Activated CD4-positive, alpha-beta T cell treated with anti-CD3 and anti-CD28 coated beads, Interleukin-2, amount 10 ng/mL, durations not matched to agents 24 days and 14 days (primary cell): ENCODE measurements at regions not wholly inside any gene's neighbourhood (a gene's known extent, or its start where the extent isn't known, plus 50 kb on each side); places are given as distances from the start of the nearest gene placed in this dataset.

Experiments used
- DNase-seq: peaks from one replicate; pipeline ENCODE4 v3.0.0; 2022
- H3K27ac Mint-ChIP-seq: one replicate; pipeline ENCODE4 v1.8.0; 2022; ENCODE audit warnings: mild to moderate bottlenecking, mixed read lengths
- H3K27me3 Mint-ChIP-seq: one replicate; pipeline ENCODE4 v1.8.0; 2022; ENCODE audit warnings: mixed read lengths
- H3K36me3 Mint-ChIP-seq: one replicate; pipeline ENCODE4 v1.8.0; 2022; ENCODE audit warnings: low read depth, mild to moderate bottlenecking, mixed read lengths
- H3K4me1 Mint-ChIP-seq: one replicate; pipeline ENCODE4 v1.8.0; 2021; ENCODE audit warnings: mixed read lengths
- H3K4me3 Mint-ChIP-seq: one replicate; pipeline ENCODE4 v1.8.0; 2022; ENCODE audit warnings: mild to moderate bottlenecking, moderate library complexity, mixed read lengths
- H3K9me3 Mint-ChIP-seq: one replicate; pipeline ENCODE4 v1.8.0; 2021; ENCODE audit warnings: mixed read lengths
- intact Hi-C: fragments of 100-400 bp; cut with micrococcal nuclease; formaldehyde crosslinking; loops from one replicate; pipeline ENCODE4 v1.15.1; 2023

DNA sequence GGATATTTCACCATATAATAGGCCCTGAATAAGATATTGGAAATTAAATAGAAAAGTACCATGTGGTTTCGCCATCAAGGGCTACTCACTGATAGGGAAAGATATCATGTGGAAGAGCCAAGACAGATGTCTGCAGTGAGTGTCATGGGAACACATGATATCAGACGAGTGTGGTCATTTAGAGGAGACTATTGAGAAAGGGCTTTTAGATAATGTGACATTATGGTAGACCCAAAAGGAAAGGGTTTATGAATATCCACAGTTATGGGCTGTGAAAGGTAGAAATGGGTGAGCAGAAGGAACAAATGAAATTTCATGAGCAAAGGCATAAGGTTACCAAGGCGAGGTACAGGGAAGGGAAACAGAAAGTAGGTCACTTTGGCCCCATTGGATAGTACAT, 182.3 kb upstream of the PRSS16 start:
- no peak for DNase-seq
- no peak overlapping the region for H3K4me3 Mint-ChIP-seq
- intact Hi-C loops = no loop called here
- H3K9me3 Mint-ChIP-seq = no peaks in the 10 kb centered on the region
- peaks cover 12% of the 10 kb centered on the region for H3K27me3 Mint-ChIP-seq
- no peaks in the 10 kb centered on the region for H3K4me1 Mint-ChIP-seq
- H3K27ac Mint-ChIP-seq = no peak overlapping the region
- H3K36me3 Mint-ChIP-seq = no peaks in the 10 kb centered on the region

DNA sequence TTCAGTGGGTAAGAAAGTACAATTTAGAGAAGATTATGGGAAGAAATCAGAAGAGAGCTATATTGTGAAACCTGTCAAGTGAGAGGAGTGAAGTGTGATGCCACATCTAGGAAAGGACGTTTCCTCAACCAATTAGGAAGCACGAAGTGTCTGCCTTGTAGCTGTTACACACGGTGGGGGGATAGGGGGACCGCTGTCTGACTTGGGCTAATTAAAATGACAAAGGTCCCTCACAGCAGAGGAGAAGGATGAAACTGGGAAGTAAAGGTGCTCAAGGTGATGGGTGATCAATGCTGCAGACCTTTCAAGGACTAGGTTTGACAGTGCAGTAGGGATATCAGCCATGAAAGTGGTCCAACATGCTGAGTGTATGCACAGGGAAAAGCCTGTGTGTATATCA, 181.1 kb upstream of the PRSS16 start:
- Mint-ChIP-seq H3K4me1 (no peaks in the 10 kb centered on the region), H3K27me3 (peaks cover 12% of the 10 kb centered on the region), H3K9me3 (no peaks in the 10 kb centered on the region), H3K27ac (no peak overlapping the region), H3K4me3 (no peak overlapping the region), H3K36me3 (no peaks in the 10 kb centered on the region)
- intact Hi-C loops = no loop called here
- DNase-seq = no peak

DNA sequence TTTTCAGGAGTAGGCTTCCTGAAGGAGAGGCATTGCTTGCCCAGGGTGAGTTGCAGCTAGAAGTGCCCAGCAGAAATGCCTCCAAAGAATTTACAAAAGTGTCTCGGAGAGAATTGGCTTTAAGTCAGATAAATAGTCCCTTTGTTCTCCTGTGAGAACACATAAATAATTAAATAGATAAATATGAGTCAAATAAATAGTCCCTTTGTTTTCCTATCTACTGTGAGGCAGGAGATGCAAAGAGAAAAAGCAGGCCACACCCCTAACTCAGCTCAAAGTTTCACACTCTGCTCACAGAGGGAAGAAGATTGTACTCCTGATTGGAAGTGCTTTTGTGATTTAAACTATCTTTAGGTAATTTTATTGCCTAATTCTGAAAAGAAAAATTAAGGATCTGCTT, 180.7 kb upstream of the PRSS16 start:
- Mint-ChIP-seq H3K36me3 (no peaks in the 10 kb centered on the region), H3K4me3 (no peak overlapping the region), H3K27ac (no peak overlapping the region), H3K4me1 (no peaks in the 10 kb centered on the region), H3K27me3 (peaks cover 12% of the 10 kb centered on the region), H3K9me3 (no peaks in the 10 kb centered on the region)
- intact Hi-C loops = no loop called here
- DNase-seq = no peak

DNA sequence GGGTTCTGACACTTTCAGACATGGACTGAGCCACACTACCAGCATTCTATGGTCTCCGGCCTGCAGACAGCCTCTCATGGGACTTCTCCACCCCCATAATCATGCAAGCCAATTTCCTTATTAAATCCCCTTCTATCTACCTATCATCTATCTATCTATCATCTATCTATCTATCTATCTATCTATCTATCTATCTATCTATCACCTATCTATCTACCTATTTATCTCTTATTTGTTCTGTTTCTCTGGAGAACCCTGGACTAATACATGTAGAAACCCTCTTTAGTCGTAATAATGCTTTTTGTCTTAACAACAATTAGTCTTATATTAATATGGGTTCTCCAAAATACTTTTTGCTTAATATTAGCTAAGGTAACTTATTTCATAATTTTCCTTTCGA, 174.1 kb upstream of the PRSS16 start:
- Mint-ChIP-seq H3K36me3 (no peaks in the 10 kb centered on the region), H3K4me3 (no peak overlapping the region), H3K27me3 (peaks cover 27% of the 10 kb centered on the region), H3K27ac (no peak overlapping the region), H3K4me1 (peaks cover 3% of the 10 kb centered on the region), H3K9me3 (no peaks in the 10 kb centered on the region)
- intact Hi-C loops = no loop called here
- no peak for DNase-seq

- no peak for DNase-seq
- intact Hi-C loops = loop anchor here (5.0 kb wide), 1 partner anchor 899 kb away; no protein-coding TSS in a partner anchor
- H3K27me3 Mint-ChIP-seq = peaks cover 36% of the 10 kb centered on the region
- H3K27ac Mint-ChIP-seq = no peak overlapping the region
- H3K9me3 Mint-ChIP-seq = no peaks in the 10 kb centered on the region
- H3K36me3 Mint-ChIP-seq = no peaks in the 10 kb centered on the region
- H3K4me1 Mint-ChIP-seq = peaks cover 8% of the 10 kb centered on the region
- no peak overlapping the region for H3K4me3 Mint-ChIP-seq
Observed at GRCh38 chr6:27076116-27076515, 171.4 kb upstream of the PRSS16 start.

DNA sequence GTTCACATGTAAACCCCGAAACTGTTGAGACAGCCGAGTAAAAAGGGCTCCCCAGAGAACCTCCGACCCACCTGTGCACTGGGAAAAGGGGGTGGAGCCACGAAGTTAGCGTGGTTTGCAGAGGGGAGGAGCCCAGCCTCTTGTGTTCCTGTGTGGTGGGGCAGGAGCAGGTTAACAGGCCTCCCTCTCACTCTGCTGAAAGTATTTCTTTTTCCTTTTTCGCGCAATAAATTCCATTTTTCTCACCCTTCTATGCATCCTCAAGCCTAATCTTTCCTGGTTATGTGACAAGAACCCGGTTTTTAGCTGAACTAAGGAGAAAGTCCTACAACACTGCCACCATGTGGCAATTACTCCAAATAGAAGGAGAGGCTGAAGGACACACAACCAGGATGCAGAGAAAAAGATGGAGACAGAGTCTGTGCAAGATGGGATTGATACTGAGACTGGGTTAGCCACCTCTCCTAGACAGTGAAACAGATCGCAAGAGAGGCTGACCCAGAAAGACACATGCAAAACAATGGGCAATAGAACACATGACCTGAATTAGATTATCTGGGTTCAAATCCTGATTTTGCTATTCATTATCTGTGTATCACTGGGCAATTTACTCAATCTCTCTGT, 168.7 kb upstream of the PRSS16 start:
- DNase-seq = peak; percentile 79
- H3K36me3 Mint-ChIP-seq = no peaks in the 10 kb centered on the region
- H3K9me3 Mint-ChIP-seq = no peaks in the 10 kb centered on the region
- H3K27me3 Mint-ChIP-seq = peaks cover 51% of the 10 kb centered on the region
- peaks cover 8% of the 10 kb centered on the region for H3K4me1 Mint-ChIP-seq
- intact Hi-C loops = loop anchor here (1.0 to 5.0 kb wide), 2 partner anchors 472 to 902 kb away; no protein-coding TSS in a partner anchor
- no peak overlapping the region for H3K27ac Mint-ChIP-seq
- H3K4me3 Mint-ChIP-seq = peak overlapping the region; percentile 76

DNA sequence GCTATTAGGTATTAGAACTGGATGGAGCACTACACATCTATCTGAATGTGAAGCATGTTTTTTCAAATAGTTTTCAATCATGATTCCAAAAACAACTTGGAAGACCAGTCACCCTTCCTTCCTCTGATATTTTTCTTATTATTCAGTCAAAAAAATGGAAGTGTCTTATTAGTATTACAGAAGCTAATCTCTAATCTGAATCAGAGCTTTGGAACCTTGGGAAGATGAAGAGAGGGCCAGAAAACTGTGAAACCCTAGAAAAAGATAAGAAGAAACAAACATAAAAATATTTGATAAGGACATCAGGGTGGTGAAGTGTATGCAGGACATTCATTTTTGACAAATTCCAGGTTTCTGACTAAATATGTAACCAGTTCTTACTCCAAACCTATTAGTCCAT, 166.3 kb upstream of the PRSS16 start:
- Mint-ChIP-seq H3K27me3 (peaks cover 48% of the 10 kb centered on the region), H3K4me3 (no peak overlapping the region), H3K4me1 (peaks cover 6% of the 10 kb centered on the region), H3K27ac (no peak overlapping the region), H3K36me3 (no peaks in the 10 kb centered on the region), H3K9me3 (no peaks in the 10 kb centered on the region)
- DNase-seq = no peak
- intact Hi-C loops = no loop called here

DNA sequence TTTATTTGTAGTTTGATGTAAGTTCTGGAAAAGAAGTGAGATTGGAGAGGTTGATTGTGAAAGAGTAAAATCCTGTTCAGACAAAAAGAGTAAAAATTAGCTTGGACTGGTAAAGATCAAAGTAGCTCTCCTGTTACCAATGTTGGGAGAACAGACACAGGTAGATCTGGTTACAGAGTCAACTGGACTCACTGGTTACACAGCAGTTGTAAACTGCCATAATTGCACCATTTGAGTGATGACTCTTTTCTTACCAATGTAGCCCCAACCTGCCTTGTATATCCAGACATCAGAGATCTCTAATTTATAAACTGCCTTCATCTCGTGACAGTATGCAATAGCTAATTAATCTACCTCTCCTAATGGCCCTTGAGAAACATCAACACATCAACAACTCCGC, 165.6 kb upstream of the PRSS16 start:
- intact Hi-C loops = no loop called here
- H3K27me3 Mint-ChIP-seq = peaks cover 47% of the 10 kb centered on the region
- no peaks in the 10 kb centered on the region for H3K9me3 Mint-ChIP-seq
- H3K4me3 Mint-ChIP-seq = no peak overlapping the region
- no peak overlapping the region for H3K27ac Mint-ChIP-seq
- DNase-seq = no peak
- peaks cover 6% of the 10 kb centered on the region for H3K4me1 Mint-ChIP-seq
- H3K36me3 Mint-ChIP-seq = no peaks in the 10 kb centered on the region

DNA sequence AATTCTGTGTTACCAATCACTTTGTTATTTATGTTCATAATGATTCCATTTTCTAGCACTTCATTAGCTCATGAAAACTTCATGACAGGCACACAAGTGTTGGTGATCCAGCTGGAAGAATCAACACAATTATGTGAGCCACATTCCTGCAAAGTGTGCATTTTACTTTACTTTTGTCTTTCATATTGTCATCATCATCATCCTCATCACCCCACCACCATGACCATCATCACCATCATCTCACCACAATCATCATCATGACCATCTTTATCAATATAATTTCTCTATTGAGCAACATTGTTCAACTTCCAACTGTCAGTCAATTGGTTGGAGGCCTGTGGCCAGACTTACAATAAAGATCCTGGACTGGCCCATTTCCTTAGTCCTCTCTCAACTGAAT, 159.4 kb upstream of the PRSS16 start:
- Mint-ChIP-seq H3K4me3 (no peak overlapping the region), H3K4me1 (peaks cover 7% of the 10 kb centered on the region), H3K27ac (no peak overlapping the region), H3K36me3 (no peaks in the 10 kb centered on the region), H3K27me3 (peaks cover 55% of the 10 kb centered on the region), H3K9me3 (no peaks in the 10 kb centered on the region)
- intact Hi-C loops = no loop called here
- no peak for DNase-seq

DNA sequence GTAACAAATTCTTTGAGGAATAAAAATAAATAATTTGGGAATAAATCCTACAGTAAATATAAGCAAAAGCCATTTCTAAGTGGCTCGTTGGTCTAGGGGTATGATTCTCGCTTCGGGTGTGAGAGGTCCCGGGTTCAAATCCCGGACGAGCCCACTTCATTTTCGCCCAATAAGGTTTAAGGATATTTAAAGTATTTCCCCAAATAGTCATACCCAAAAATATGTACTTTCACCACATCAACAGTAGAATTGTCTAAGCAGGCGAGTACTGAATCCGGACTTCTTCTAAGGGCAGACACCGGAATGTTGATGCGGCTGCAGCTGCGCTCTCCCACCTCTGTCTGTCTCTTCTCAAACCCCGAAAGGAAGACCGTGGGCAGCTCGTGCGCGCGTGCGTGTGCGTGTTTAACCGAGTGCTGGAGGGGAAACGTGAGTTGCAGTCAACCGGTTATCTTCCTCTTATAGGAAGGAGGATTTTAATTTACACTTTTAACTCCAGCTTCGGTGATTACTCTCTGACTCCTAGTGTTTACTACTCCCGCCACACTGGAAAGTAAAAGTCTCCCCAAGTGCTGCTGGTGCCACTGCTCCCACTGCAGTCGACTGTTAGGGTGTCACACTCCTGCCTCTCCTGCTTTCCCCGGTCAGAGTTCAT, 155.7 kb upstream of the PRSS16 start:
- Mint-ChIP-seq H3K4me3 (peak overlapping the region; percentile 82), H3K4me1 (peaks cover 7% of the 10 kb centered on the region), H3K9me3 (peaks cover 4% of the 10 kb centered on the region), H3K27me3 (peaks cover 58% of the 10 kb centered on the region), H3K27ac (peak overlapping the region; percentile 35), H3K36me3 (no peaks in the 10 kb centered on the region)
- intact Hi-C loops = no loop called here
- peak; percentile 68 for DNase-seq

- Mint-ChIP-seq H3K36me3 (peaks cover 3% of the 10 kb centered on the region), H3K27ac (no peak overlapping the region), H3K27me3 (peaks cover 57% of the 10 kb centered on the region), H3K4me1 (peaks cover 10% of the 10 kb centered on the region), H3K9me3 (peaks cover 8% of the 10 kb centered on the region), H3K4me3 (peak overlapping the region; percentile 82)
- DNase-seq = no peak
- intact Hi-C loops = no loop called here
Observed at GRCh38 chr6:27092316-27092692, 155.2 kb upstream of the PRSS16 start.

DNA sequence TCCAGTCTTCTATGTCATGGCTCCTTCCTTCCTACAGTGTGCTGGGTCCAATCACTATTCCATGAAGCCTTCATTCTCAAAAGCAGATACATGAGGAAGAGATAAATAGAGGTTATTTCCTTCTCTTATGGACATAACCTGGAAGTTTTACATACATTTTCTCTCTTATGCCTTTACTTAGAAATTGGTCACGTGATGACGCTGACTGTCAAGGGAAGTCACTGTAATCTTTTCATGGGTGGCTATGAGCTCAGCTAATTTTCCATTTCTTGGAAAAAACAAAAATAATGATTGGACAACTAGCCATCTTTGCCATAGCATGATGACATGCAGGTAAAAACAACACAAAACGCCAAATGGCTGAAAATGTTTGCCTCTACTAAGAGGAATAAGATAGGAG, 151.6 kb upstream of the PRSS16 start:
- Mint-ChIP-seq H3K27me3 (peaks cover 48% of the 10 kb centered on the region), H3K4me3 (no peak overlapping the region), H3K27ac (no peak overlapping the region), H3K4me1 (peaks cover 10% of the 10 kb centered on the region), H3K36me3 (peaks cover 7% of the 10 kb centered on the region), H3K9me3 (peaks cover 15% of the 10 kb centered on the region)
- intact Hi-C loops = no loop called here
- no peak for DNase-seq

DNA sequence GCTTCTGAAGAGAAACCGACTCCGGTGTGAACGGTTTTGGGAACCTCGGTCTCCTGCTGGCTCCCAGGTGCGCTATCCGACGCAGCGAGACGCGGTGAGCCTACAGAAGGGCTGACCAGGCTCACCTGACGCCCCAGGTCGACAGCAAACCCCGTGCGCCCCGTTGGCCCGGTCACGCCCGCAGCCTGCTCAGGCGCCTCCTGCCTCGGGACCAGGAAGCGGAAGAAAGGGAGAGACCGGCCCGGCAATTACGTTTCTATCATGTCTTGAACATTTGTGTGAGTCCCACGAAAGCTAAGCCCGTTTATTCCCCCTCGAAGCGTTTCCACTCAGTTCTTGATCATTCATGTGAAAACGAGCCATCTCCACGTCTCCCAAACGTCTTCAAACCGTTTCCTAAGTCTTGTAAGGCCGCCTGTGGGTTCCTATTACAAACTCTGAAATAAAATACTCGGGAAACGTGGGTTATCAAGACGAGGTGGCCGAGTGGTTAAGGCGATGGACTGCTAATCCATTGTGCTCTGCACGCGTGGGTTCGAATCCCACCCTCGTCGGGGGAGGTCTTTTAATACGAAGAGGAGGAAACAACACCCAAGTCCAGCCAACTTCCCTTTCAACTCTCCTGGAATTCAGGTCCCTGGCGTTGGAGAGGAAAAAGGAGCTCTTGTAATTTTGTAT, 150.5 kb upstream of the PRSS16 start:
- DNase-seq = peak; percentile 77
- peak overlapping the region; percentile 74 for H3K4me3 Mint-ChIP-seq
- peaks cover 7% of the 10 kb centered on the region for H3K36me3 Mint-ChIP-seq
- H3K9me3 Mint-ChIP-seq = peaks cover 15% of the 10 kb centered on the region
- H3K4me1 Mint-ChIP-seq = peaks cover 6% of the 10 kb centered on the region
- peak overlapping the region; percentile 35 for H3K27ac Mint-ChIP-seq
- peaks cover 42% of the 10 kb centered on the region for H3K27me3 Mint-ChIP-seq
- intact Hi-C loops = no loop called here

DNA sequence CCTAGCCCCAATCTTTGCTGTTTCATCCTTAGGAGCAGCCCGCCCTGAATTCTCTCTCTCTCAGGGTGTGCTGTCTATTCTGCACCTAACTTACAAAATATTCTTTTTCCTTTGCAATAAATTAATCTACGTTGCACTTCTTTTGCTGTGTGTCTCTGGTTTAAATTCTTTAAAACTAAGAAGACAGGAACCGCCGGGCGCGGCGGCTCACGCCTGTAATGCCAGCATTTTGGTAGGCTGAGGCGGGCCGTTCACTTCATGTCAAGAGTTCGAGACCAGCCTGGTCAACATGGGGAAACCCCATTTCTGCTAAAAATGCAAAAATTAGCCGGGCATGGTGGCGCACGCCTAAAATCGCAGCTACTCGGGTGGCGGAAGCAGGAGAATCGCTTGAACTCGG, 148.5 kb upstream of the PRSS16 start:
- H3K27me3 Mint-ChIP-seq = peaks cover 28% of the 10 kb centered on the region
- peaks cover 7% of the 10 kb centered on the region for H3K36me3 Mint-ChIP-seq
- no peak overlapping the region for H3K27ac Mint-ChIP-seq
- peaks cover 3% of the 10 kb centered on the region for H3K4me1 Mint-ChIP-seq
- intact Hi-C loops = no loop called here
- H3K4me3 Mint-ChIP-seq = no peak overlapping the region
- DNase-seq = no peak
- peaks cover 15% of the 10 kb centered on the region for H3K9me3 Mint-ChIP-seq
